HG03469 (cell line): ENCODE measurements at regions not wholly inside any gene's neighbourhood (a gene's known extent, or its start where the extent isn't known, plus 50 kb on each side); places are given as distances from the start of the nearest gene placed in this dataset.

Experiments used
- ATAC-seq: cut with Tn5 transposase; IDR thresholded peaks from one replicate; pipeline ENCODE4 v1.9.1; 2021; ENCODE audit warnings: mild to moderate bottlenecking, moderate library complexity, moderate number of reproducible peaks; ENCODE audit not compliant: unreplicated experiment

DNA sequence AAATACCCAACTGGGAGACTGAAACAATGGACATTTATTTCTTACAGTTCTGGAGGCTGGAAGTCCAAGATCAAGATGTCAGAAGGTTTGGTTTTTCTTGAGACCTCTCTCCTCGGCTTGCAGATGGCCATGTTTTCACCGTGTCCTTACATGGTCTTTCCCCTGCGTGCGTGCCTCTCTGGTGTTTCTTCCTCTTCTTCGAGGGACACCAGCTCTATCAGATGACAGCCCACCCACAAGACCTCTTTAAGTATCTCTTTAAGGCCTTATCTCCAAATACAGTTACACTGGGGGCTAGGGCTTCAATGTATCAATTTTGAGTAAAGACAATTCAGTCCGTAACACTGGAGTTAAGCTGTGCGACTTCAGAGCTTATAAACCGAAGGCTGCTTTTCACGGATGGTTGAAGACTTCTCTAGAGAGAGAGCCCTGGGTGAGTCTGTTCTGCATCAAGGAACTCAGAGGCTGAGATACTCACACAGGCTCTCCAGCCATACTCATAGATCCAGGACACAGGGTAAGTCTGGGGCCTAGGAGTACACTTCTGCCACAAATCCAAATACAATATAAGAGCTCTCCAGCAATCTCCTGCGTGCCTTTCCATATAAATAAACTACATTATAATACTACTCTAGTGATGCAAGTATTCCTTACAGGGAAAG lies 339.9 kb upstream of the PKDCC start:
- ATAC-seq = no peak

DNA sequence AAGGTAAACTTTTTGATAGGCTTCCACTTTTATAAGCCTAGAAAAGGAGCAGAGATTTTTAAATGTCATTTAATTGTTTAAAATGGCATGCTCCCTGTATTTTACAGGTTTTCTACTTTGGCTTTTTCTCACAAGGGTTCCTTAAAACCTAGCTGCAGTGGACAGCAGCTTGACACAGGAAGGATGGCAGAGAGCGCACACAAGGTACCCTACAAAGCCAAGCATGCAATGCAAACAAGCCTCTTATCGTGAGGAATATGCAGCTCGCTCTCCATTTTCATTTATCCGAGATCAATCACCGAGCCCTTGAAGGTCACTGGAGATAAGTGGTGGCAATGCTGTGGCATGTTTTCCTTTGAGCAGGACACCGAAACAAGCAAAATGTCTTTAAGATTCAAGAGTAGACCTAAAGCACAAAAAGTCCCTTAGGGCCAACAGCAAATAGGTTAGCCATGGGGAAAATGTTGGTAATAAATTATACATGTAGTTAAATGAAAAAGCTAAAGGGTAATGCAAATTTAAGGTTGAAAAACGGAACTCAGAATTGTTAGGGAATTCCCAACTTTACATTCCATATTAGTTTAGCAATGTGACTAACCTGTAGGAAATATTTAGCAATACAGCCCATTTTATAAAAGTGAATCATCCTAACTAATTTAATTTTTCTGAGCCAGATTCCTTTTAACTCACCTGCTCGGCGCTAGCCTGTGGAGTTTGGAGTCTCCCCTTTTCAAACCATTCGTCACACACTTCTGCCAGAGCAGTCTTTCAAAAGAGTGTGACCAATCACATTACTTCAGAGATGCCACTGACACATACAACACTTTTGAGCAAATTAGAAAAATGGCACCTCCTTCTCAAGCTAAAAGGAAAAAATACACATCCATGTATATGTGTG lies 337.9 kb upstream of the PKDCC start:
- no peak for ATAC-seq

DNA sequence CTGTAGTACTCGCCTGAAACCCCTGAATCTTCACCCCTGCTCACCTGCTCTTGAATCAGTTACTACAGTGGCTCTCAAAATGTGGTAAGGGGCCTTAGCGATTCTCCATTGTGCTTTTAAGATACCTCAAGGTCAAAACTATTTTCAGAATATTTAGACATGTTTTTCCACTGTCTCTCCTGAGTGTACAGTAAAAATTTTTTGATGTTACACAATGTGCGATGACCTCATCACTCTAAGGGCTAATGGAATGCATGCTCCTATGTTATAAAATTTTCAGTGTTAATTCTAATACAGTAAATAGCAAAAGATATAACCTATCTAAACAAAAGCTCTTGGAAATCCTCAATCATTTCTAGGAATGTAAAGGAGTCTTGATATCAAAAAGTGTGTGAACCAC lies 336.9 kb upstream of the PKDCC start:
- ATAC-seq = no peak

DNA sequence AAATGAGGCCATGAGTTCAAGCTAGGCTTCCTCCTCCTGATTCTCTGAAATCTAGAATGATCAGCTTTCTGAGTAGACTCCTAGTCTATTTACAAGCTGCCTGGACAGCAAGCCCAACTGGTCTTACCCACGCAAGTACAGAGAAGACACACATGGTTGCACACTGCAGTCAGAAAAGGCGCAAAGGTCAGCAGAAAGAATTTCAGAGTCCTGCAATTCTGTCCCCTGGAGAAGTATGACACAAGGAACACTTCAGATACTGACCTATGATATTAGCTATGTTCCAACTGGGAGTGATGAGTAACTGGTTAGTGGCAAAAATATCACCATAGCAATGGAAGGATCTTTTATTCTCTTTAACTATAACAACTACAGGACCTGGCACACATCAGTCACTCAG lies 336.1 kb upstream of the PKDCC start:
- no peak for ATAC-seq

DNA sequence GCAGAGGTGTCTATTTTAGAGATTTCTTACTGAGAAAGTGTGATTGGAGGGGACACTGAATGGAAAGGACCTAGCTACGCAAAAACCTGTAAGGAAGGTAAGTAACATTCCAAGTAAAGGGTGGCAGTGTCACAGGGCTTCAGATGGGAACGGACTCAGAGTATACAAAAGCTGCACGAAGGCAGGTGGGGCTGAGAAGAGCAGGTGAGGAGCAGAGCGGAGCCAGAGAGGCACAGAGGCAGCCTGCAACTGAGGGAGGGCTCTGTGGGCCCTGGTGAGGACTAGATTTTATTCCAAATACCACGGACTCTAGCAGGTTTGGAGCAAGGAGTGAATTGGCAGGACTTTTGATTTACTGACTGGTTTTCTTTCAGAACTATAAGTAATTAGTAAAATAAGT lies 331.3 kb upstream of the PKDCC start:
- ATAC-seq = no peak

DNA sequence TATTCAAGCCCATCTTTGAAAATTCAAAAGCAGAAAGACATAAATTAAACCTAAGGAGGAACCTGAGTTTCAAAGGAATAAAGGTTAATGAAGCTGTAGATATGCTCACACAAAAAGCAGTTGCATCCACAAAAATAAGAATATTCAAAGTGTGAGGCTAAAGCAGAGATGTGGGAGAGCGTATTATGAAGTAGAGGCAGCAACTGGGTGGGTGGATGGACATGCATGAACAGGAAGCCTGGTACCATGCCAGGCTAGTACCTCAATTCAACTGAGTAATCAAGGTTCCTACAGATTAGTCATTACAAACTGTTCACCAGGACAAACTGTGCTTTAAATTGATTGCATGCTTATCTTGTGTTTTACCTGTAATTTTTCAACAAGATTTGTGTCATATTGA lies 330.0 kb upstream of the PKDCC start:
- ATAC-seq = peak; percentile 53

DNA sequence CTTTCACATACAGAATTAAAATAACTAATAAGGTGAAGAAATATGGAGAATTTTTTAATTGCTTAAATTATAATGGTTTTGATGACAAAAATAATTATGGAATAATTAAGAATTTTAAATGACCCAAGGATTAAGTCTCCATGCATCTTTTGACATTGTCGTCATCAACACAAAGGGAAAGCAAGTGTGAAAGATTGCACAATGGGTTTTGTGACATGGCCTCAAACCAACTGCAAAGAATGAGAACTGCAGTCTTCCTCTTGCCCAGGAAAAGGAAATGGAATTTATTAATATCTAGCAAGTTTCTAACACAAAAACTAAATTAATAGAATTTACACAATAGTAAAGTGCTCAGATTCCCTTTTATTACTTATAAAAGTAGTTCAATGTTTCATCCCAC lies 329.1 kb upstream of the PKDCC start:
- ATAC-seq = no peak

DNA sequence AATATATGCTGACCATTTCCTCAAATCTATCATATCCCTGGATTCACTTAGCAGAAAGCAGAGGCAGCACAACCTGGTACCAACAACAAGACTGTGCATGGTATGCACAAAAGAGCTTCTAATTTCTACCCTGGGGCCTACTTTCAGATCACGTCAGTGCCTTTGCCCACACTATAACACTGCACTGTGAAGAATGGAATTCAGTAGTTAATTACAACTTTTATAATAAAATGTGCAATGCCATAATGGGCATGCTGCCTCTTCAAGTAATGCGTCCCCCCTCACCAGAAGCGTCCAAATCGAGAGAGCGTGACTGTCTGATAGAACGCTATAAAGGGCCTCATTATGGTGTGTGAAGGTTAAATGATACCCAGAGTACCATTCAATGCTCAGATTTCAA lies 328.1 kb upstream of the PKDCC start:
- ATAC-seq = no peak

DNA sequence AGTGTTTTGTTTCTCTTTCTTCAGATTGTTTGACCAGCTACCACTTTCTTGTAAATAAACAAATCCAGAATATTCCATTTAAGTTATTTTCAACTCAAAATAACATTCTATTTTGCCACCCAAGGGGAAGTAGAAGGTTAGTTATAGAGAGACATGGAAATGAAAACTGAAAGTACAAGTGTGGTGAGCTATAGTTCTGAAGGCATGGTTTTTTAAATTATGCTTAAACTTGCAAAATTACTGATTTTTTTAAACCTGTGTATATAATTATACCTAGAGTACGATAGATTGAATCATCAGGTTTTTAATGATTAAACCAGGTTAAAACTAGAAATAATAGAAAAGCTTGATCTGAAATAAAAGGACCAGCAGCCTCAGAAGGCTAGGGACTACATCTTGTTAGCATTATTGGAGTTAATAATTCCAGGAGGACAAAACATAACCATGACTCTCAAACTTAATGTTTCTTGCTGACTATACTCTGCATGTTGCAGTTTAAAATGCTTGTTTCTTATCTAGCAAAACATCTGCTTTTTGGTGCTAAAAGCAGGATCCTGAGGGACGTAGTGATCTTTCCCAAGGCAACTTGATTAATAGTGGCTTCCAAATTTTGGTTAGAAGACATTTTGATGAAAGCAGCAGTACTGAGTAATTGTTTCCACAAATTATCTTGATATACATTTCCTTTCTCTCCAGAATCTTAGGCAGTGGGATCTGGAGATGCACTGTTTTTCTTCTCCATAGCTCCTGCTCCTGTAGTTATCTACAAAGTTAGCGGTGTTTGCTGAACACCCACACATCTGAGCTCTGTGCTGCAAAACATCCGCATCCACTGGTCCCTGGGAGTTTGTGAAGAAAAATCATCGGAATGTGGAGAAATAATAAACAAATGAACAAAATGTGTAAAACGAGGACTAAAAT lies 327.2 kb upstream of the PKDCC start:
- ATAC-seq = peak; percentile 46

DNA sequence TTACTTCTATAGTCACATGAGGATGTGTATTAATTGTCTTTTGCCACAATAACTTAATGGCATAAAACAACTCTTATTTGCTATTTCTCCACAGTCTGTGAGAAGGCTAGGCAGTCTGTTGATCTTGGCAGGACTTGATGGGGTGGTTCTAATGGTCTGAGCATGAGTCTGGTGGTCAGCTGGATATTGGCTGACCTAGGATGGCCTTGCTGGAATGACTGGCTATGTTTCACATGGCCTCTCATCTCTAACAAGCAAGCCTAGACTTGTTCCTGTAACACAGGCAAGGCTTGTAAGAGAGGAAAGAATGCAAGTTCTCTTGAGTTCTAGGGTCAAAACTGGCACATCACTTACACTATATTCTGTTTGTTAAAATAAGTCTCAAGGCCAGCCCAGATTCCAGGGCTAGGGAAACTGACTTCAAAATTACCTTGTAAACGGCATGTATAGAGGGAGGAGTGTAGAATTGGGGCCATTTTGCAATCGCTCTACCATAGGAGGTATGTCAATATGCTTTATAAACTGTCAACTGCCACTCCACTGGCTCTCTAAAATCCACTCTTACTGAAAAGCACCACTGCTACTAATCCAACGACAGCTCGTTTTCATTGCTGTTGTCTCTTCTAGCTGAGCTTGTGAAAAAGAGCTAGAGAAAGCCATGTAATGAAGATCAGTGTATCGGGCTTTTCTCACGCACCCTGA lies 325.0 kb upstream of the PKDCC start:
- ATAC-seq = no peak

DNA sequence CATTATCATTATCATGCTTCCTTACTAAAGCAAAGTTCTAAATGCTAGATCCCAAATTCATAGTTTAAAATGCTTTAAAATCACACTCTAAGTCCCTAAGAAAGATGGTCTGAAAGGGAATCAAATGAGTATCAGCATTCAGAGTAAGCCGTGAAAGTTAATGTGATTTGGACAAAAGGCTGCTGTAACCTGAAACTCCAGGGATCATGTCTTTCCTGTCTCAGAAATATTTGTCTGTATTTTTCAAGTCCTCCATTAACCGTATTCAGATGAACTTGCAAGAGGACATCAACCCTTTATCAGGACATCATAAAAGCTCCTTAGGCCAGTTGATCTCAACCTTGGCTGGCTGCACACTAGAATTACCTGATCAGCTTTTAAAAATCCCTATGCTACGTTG lies 324.3 kb upstream of the PKDCC start:
- ATAC-seq = no peak

DNA sequence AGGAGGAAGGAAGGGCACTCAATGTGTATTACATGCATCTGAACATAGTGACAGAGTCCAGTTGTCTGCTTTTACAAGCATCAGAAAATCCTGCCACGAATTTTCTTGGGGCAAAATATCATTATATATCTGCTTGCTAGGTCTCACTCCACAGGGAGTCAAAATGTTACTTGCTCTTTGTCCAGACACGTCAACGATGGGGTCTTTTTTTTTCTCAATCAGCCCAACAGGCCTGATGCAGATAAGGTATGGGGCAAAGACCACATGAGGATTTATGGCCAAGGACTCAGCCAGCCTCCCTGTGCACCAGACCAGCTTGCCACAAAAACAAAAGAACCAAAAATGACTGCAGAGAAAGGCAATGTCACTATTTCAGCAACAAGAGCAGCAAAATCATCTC lies 323.4 kb upstream of the PKDCC start:
- ATAC-seq = no peak

DNA sequence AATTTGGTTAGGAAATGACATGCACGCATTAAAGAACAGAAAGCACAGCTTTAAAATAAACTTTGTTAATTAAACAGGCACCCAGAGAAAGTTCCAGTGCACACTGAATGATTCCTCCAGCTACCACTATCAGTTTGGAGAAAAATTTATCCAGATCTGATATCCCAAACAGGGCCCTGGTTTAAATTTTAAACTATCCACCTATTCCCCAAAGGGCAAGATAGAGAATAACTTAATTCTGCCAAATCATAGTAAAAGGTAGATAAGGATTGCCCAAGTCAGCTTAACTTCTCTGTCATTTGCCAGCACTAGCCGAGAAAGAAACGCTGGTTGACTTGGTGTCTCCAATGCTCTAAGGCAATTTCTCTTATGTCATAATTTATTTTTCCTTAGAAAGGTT lies 321.9 kb upstream of the PKDCC start:
- ATAC-seq = no peak

DNA sequence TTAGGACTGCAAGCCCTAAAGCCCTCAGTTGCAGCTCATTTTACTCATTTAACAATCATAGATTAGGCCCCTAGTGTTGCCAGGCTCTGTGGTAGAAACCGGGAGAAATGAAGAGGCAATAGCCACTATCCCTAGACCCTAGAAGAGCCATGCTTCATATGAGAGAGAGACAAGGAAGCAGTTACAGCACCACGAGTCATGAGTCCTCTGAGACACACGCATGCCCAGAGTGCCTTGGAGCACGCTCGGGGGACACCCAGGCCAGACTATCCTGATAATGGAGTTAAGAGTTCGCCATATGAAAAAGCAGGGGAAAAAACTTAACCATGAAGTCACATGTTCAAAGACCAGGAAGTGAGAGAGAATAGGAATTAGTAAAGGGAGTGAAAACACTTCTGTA lies 321.5 kb upstream of the PKDCC start:
- no peak for ATAC-seq

DNA sequence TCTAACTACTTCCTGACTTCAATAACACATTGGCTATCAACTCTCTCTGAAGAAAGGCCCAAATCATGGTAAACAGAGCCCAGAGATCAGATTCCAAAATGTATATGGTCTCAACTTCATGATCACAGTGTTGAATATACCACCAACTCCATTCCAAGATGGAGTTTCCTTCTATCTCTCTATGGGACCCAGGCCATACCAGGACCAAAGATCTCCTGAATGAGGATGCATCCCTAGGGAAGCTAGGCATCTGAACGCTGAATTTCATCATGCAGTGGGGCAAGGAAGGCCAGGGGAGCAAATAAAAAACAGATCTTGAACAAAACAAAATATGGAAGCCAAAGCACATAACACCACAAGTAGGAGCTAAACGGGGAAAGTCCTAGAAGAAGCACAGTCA lies 320.7 kb upstream of the PKDCC start:
- ATAC-seq = no peak

DNA sequence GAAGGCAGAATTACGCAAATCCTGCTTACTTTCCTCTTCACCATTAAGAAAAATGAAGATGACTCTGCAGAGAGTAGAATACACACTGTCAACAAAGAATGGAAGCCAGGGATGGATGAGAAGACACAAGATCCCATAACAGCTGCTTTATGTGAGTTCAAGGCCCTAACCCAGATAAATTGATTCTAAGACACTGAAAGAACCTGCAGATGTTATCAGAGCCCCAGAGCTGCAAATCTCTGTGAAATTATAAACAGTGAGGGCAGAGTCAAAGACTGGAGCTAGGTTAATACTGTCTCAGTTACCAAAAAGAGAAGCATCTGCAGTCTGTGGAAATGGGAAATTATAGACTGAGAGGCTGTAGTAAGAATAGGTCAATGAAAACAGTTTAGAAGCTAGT lies 320.1 kb upstream of the PKDCC start:
- no peak for ATAC-seq

DNA sequence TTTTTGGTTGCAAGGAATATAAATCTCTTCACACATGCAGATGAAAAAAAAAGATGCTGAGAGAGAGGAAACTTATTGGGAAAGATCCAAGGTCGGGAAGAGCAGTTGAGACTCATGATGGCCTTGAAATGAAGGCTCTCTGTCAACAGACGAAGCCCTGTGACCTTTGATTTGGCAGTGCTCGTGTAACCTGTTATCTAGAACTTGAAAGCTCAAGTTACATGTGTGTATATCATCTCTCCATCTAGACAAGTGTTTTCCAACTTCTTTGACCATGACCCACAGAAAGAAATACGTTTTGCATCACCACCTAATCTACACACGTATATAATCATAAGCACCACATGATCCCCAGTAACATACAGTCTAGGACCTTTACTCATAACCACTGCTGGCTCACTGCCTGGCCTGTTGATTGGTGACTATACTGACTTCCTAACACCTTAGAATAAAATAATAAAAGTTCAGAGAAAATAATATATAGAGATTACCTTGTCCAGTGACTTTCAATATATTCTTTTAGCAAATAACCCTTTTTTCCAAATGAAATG lies 319.0 kb upstream of the PKDCC start:
- no peak for ATAC-seq

DNA sequence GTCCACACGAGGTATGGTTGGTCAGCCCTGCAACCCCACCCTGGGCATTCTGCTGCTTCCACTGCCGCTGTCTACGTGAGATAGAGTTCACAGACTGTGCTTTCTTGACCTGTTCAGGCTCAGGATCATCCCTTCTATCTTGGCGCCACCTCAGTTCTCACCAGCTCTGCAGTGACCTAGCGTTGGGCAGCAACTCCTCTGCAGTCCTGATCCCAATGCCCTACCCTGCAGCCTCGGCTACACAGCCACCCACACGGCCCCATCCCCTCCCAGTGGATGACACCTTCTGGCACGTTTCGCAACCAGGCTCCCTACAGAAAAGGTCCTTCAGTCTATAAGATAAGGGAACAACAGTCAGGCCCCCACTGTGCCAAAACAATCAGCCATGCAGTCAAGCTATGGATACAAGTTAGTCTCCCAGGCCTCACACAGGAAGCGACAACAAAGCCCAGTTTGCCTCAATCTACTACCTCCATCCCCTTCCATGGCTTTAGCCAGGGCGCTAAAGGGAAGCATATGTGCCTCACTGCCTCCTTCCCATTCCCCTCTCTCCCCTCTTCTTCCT lies 317.9 kb upstream of the PKDCC start:
- no peak for ATAC-seq

DNA sequence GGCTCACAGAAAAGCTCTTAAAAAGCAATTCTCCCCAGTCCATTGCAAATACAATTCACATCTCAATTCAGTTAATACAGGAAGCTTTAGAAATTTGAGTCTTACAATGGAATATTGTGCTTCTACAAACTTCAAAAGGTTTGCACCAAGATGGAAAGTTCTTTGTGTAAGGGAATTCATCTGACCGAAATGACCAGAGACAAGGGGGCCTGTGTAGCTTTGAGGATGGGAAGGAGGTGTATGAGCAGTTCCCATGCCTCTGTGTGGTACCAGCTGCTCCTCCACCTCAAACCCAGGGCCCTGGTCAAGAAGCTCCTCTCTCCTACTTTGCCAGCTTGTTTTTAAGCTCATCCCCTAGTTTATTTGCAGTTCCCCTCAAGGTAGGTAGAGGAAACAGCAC lies 312.8 kb upstream of the PKDCC start:
- ATAC-seq = no peak

DNA sequence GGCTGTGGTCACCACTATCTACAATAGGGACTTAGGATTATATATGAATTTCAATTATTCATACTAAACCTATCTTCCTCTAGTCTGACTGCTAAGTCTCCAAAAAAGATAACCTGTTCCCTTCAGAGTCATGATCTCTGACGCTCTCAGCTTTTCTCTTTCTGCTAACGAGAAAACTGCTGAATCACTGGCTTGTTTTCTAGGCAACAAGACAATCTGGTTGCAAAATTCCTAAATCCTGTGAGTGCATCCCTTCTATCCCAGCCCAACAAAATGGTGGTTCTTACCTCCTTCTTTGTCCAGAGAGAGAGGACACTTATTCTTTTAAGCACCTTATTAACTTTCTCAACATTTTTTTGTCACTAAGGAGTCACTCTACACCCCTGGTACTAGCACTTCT lies 312.3 kb upstream of the PKDCC start:
- no peak for ATAC-seq
